Femur (tissue), 1 donor: ENCODE measurements at regions not wholly inside any gene's neighbourhood (a gene's known extent, or its start where the extent isn't known, plus 50 kb on each side); places are given as distances from the start of the nearest gene placed in this dataset.
"Not testable (repeated sequence)": the region's sequence is repeated elsewhere in the genome, so short reads cannot be mapped to it uniquely, and the experiment has no call there.

Experiments
- DNase-seq: peaks from one replicate; pipeline ENCODE4 v3.0.0-alpha.2; 2017

- DNase-seq, result peak; percentile 51
Observed at GRCh38 chr18:57951999-57952774, 91.8 kb upstream of the NEDD4L start.

GRCh38 chr18:57951117-57951796, 92.8 kb upstream of the NEDD4L start:
- DNase-seq, result no peak

- DNase-seq, result no peak
Observed at GRCh38 chr18:57950542-57950941, 93.5 kb upstream of the NEDD4L start.

GRCh38 chr18:57949335-57949734, 94.7 kb upstream of the NEDD4L start:
- DNase-seq, result not testable (repeated sequence)

- DNase-seq, result no peak
Observed at GRCh38 chr18:57947117-57947516, 96.9 kb upstream of the NEDD4L start.

GRCh38 chr18:57943723-57944122, 100.3 kb upstream of the NEDD4L start:
- DNase-seq, result no peak

- no peak for DNase-seq
Observed at GRCh38 chr18:57942493-57942892, 101.5 kb upstream of the NEDD4L start.

- no peak for DNase-seq
Observed at GRCh38 chr18:57941841-57942489, 102.1 kb upstream of the NEDD4L start.

- no peak for DNase-seq
Observed at GRCh38 chr18:57940166-57940660, 103.8 kb upstream of the NEDD4L start.

GRCh38 chr18:57934375-57934774, 109.7 kb upstream of the NEDD4L start:
- DNase-seq, result not testable (repeated sequence)

GRCh38 chr18:57931038-57931437, 113.0 kb upstream of the NEDD4L start:
- no peak for DNase-seq

GRCh38 chr18:57930476-57930875, 113.5 kb upstream of the NEDD4L start:
- no peak for DNase-seq

GRCh38 chr18:57929922-57930321, 114.1 kb upstream of the NEDD4L start:
- no peak for DNase-seq

- no peak for DNase-seq
Observed at GRCh38 chr18:57928466-57928865, 115.6 kb upstream of the NEDD4L start.

- DNase-seq, result no peak
Observed at GRCh38 chr18:57927511-57927910, 116.5 kb upstream of the NEDD4L start.

- DNase-seq, result no peak
Observed at GRCh38 chr18:57925706-57926105, 118.3 kb upstream of the NEDD4L start.

- no peak for DNase-seq
Observed at GRCh38 chr18:57923611-57924010, 120.4 kb upstream of the NEDD4L start.

- no peak for DNase-seq
Observed at GRCh38 chr18:57922885-57923284, 119.8 kb upstream of the ATP8B1 start.

- DNase-seq, result no peak
Observed at GRCh38 chr18:57921708-57922107, 118.6 kb upstream of the ATP8B1 start.

GRCh38 chr18:57920036-57920435, 116.9 kb upstream of the ATP8B1 start:
- no peak for DNase-seq

GRCh38 chr18:57918601-57919000, 115.5 kb upstream of the ATP8B1 start:
- DNase-seq, result no peak

- no peak for DNase-seq
Observed at GRCh38 chr18:57916684-57917083, 113.6 kb upstream of the ATP8B1 start.

- peak; percentile 47 for DNase-seq
Observed at GRCh38 chr18:57915865-57916582, 112.9 kb upstream of the ATP8B1 start.
